Endothelial cell of umbilical vein (primary cell): ENCODE measurements at regions not wholly inside any gene's neighbourhood (a gene's known extent, or its start where the extent isn't known, plus 50 kb on each side); places are given as distances from the start of the nearest gene placed in this dataset.

Experiments
- BruUV-seq: library from RNA; stranded (reverse); fragments of 400-500 nt; replicated peaks from 2 replicates; lab custom pipeline; 2021; lab: Mats Ljungman, UMichigan
- CTCF ChIA-PET: fragments of 300-600, 350-600 bp; sonication (Branson Sonifier 250); formaldehyde crosslinking; loops from one replicate; lab custom pipeline; 2021; ENCODE audit warnings: antibody characterized with exemption, inconsistent platforms; lab: Charles Lee
- POLR2A ChIA-PET: fragments of 300-600, 350-600 bp; sonication (Branson Sonifier 250); formaldehyde crosslinking; loops from one replicate; lab custom pipeline; 2021; ENCODE audit warnings: antibody characterized with exemption, inconsistent platforms; lab: Charles Lee
- DNase-seq: peaks from one replicate; pipeline ENCODE4 v3.0.0-alpha.2; 2011; ENCODE audit warnings: low read depth, low spot score
- FAIRE-seq: peaks from 2 replicates; lab custom pipeline; 2011; peaks lifted over from hg19 to GRCh38; lab: Jason Lieb, UNC
- H2AFZ ChIP-seq: 2 replicates; pipeline ENCODE4 v1.6.0; 2012; ENCODE audit warnings: low read depth, low read length, control low read depth, inconsistent platforms
- H3K27ac ChIP-seq: 2 replicates; pipeline ENCODE4 v1.5.1; 2011; ENCODE audit warnings: low read depth, mild to moderate bottlenecking, control low read depth, low read length, moderate library complexity; ENCODE audit not compliant: insufficient read depth
- H3K27me3 ChIP-seq, 2 experiments: 2 replicates each; pipeline versions ENCODE4 v1.6.0 to v1.6.1; 2011; ENCODE audit warnings: low read length in 2 of 2, mixed read lengths in 1 of 2; ENCODE audit not compliant: control insufficient read depth in 2 of 2, insufficient read depth in 2 of 2
- H3K36me3 ChIP-seq, 2 experiments: 2 replicates in 1 of 2; 3 replicates in 1 of 2; pipeline ENCODE4 v1.5.1; 2011; ENCODE audit warnings: low read length in 2 of 2, mild to moderate bottlenecking in 1 of 2, moderate library complexity in 1 of 2; ENCODE audit not compliant: control insufficient read depth in 2 of 2, insufficient read depth in 2 of 2; ENCODE audit errors: extremely low read depth in 1 of 2
- H3K4me1 ChIP-seq: 3 replicates; pipeline ENCODE4 v1.5.1; 2011; ENCODE audit warnings: mild to moderate bottlenecking, low read length; ENCODE audit not compliant: control insufficient read depth, insufficient read depth; ENCODE audit errors: extremely low read depth
- H3K4me2 ChIP-seq: 2 replicates; pipeline ENCODE4 v1.6.1; 2011; ENCODE audit warnings: low read length, control low read depth, mixed read lengths; ENCODE audit not compliant: insufficient read depth
- H3K4me3 ChIP-seq, 3 experiments: fragments of 200-600 bp in 1 of 3; sonication (generic), shearing (Covaris generic) in 1 of 3; replicated peaks in 1 of 3; 2 replicates each; pipeline ENCODE4 v1.5.1; 2011 to 2016; ENCODE audit warnings: control low read depth in 3 of 3, low read length in 3 of 3, mild to moderate bottlenecking in 2 of 3, inconsistent platforms in 1 of 3, low read depth in 1 of 3, moderate library complexity in 1 of 3; ENCODE audit not compliant: insufficient read depth in 1 of 3
- H3K79me2 ChIP-seq: 2 replicates; pipeline ENCODE4 v1.6.0; 2012; ENCODE audit warnings: low read length, inconsistent platforms; ENCODE audit not compliant: control insufficient read depth, insufficient read depth
- H3K9ac ChIP-seq: replicated peaks from 2 replicates; pipeline ENCODE3; 2011; ENCODE audit warnings: low read length, control low read depth; ENCODE audit not compliant: insufficient read depth; ENCODE audit errors: extremely low read depth
- H3K9me1 ChIP-seq: replicated peaks from 3 replicates; pipeline ENCODE4 v1.6.0; 2011; ENCODE audit warnings: mild to moderate bottlenecking, low read length; ENCODE audit not compliant: control insufficient read depth, insufficient read depth; ENCODE audit errors: extremely low read depth
- H3K9me3 ChIP-seq: replicated peaks from 2 replicates; pipeline ENCODE4 v1.5.1; 2012; ENCODE audit warnings: low read length, inconsistent platforms; ENCODE audit not compliant: control insufficient read depth, insufficient read depth
- H4K20me1 ChIP-seq: replicated peaks from 2 replicates; pipeline ENCODE3; 2011; ENCODE audit warnings: mild to moderate bottlenecking, low read length; ENCODE audit not compliant: control insufficient read depth, insufficient read depth; ENCODE audit errors: extremely low read depth
- EZH2 ChIP-seq: IDR thresholded peaks from 2 replicates; pipeline ENCODE4 v1.6.1; 2012; ENCODE audit warnings: borderline replicate concordance, low read depth, mild to moderate bottlenecking, moderate library complexity, low read length, inconsistent platforms; ENCODE audit not compliant: severe bottlenecking
- FOS ChIP-seq: IDR thresholded peaks from 2 replicates; pipeline ENCODE4 v1.6.1; 2011; ENCODE audit warnings: mild to moderate bottlenecking, low read length, moderate library complexity, borderline replicate concordance; ENCODE audit not compliant: insufficient read depth
- GATA2 ChIP-seq: IDR thresholded peaks from 2 replicates; pipeline ENCODE4 v1.7.0; 2011; ENCODE audit warnings: low read depth, mild to moderate bottlenecking, moderate library complexity, mixed read lengths, low read length; ENCODE audit not compliant: insufficient read length, insufficient read depth
- JUN ChIP-seq: IDR thresholded peaks from 2 replicates; pipeline ENCODE4 v1.6.1; 2011; ENCODE audit warnings: borderline replicate concordance, low read depth; ENCODE audit not compliant: insufficient read length, insufficient read depth
- MYC ChIP-seq: IDR thresholded peaks from one replicate; pipeline ENCODE4 v1.6.1; 2011; ENCODE audit warnings: mild to moderate bottlenecking, low read depth, low read length
- POLR2A ChIP-seq: IDR thresholded peaks from 2 replicates; pipeline ENCODE4 v1.6.1; 2012; ENCODE audit warnings: low read depth, mild to moderate bottlenecking, control low read depth, low read length
- POLR2AphosphoS5 ChIP-seq: IDR thresholded peaks from 2 replicates; pipeline ENCODE4 v1.6.1; 2012; ENCODE audit warnings: low read depth, mild to moderate bottlenecking, control low read depth, low read length, moderate library complexity; ENCODE audit not compliant: insufficient read depth
- dilution Hi-C: fragments of 300-500 bp; cut with MboI; formaldehyde crosslinking; loops from one replicate; pipeline ENCODE4 v1.15.0; 2019; ENCODE audit warnings: low sequenced_read_pairs; ENCODE audit not compliant: extremely low pct_ligation_motif_present
- intact Hi-C: fragments of 100-400 bp; cut with micrococcal nuclease; formaldehyde crosslinking; loops from one replicate; pipeline ENCODE4 v1.10.0; 2022
- TF ChIP-seq, protein P1 (sequence below): IDR thresholded peaks from 2 replicates; pipeline ENCODE4 v1.6.1; 2011; ENCODE audit not compliant: insufficient read depth, insufficient read length
- TF ChIP-seq, protein P2 (sequence below), 2 donors: IDR thresholded peaks; 1 replicate in 1 of 2; 2 replicates in 1 of 2; pipeline ENCODE4 v1.5.1; 2011; ENCODE audit warnings: low read length in 2 of 2, mild to moderate bottlenecking in 2 of 2, moderate library complexity in 2 of 2, control low read depth in 1 of 2, inconsistent platforms in 1 of 2, low read depth in 1 of 2; ENCODE audit not compliant: insufficient read depth in 1 of 2; ENCODE audit errors: extremely low read depth in 1 of 2

DNA sequence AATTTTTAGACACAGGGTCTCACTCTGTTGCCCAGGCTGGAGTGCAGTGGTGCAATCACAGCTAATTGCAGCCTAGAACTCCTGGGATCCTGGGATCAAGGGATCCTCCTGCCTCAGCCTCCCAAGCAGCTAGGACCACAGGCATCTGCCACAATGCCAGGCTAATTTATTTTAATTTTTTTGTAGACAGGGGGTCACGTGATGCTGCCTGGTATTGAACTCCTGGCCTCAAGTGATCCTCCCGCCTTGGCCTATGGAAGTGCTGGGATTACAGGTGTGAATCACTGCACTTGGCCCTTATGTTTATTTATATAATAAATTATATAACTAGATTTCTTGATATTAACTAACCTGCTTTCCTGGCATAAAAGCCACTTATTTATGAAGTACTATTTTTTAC lies 1081.7 kb upstream of the FANCL start:
- H3K36me3 ChIP-seq: no peaks in the 10 kb centered on the region
- no TSS peak for BruUV-seq
- H3K4me1 ChIP-seq: no peaks in the 10 kb centered on the region
- no peaks in the 10 kb centered on the region for H3K27me3 ChIP-seq
- H4K20me1 ChIP-seq: no peaks in the 10 kb centered on the region
- TF ChIP-seq, protein P1, sequence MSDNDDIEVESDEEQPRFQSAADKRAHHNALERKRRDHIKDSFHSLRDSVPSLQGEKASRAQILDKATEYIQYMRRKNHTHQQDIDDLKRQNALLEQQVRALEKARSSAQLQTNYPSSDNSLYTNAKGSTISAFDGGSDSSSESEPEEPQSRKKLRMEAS: no peak
- TF ChIP-seq GATA2 (no peak), FOS (no peak), EZH2 (no peak), POLR2AphosphoS5 (no peak), POLR2A (no peak), MYC (no peak), JUN (no peak)
- H2AFZ ChIP-seq: no peak overlapping the region
- ChIA-PET CTCF (no interaction called here), POLR2A (no interaction called here)
- no peak overlapping the region for H3K9ac ChIP-seq
- no peaks in the 10 kb centered on the region for H3K9me3 ChIP-seq
- no peaks in the 10 kb centered on the region for H3K79me2 ChIP-seq
- no peak overlapping the region for H3K27ac ChIP-seq
- DNase-seq: no peak
- dilution Hi-C loops (no loop called here), intact Hi-C loops (no loop called here)
- H3K4me3 ChIP-seq: no peak overlapping the region
- H3K4me2 ChIP-seq: no peak overlapping the region
- FAIRE-seq: no peak
- H3K9me1 ChIP-seq: no peaks in the 10 kb centered on the region

DNA sequence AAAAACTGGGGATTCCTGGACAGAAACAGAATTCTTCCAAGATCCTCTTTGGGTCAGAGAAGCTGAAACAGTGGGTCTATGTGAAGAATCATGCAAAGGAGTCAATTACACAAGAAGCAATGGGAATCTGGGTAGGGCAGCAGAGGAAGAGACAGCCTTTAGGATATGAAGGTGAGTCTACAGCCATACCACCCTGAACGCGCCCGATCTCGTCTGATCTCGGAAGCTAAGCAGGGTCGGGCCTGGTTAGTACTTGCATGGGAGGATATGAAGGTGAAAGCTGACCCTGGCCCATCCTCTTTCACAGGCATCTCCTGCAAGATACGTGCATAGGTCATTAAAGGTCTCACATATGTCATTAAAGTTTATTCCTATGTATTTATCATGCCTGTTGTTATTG lies 1080.9 kb upstream of the FANCL start:
- H4K20me1 ChIP-seq: no peaks in the 10 kb centered on the region
- FAIRE-seq (no peak), DNase-seq (no peak)
- dilution Hi-C loops (no loop called here), intact Hi-C loops (no loop called here)
- ChIA-PET POLR2A (no interaction called here), CTCF (no interaction called here)
- no peak overlapping the region for H3K9ac ChIP-seq
- H3K79me2 ChIP-seq: no peaks in the 10 kb centered on the region
- H3K4me3 ChIP-seq: no peak overlapping the region
- no peaks in the 10 kb centered on the region for H3K36me3 ChIP-seq
- no peaks in the 10 kb centered on the region for H3K4me1 ChIP-seq
- H3K9me1 ChIP-seq: no peaks in the 10 kb centered on the region
- H2AFZ ChIP-seq: no peak overlapping the region
- H3K27me3 ChIP-seq: no peaks in the 10 kb centered on the region
- no TSS peak for BruUV-seq
- TF ChIP-seq, protein P1: no peak
- TF ChIP-seq JUN: no peak
- no peak for TF ChIP-seq EZH2
- TF ChIP-seq GATA2: no peak
- TF ChIP-seq POLR2AphosphoS5: no peak
- TF ChIP-seq POLR2A: no peak
- no peak for TF ChIP-seq MYC
- TF ChIP-seq FOS: no peak
- TF ChIP-seq, protein P2, sequence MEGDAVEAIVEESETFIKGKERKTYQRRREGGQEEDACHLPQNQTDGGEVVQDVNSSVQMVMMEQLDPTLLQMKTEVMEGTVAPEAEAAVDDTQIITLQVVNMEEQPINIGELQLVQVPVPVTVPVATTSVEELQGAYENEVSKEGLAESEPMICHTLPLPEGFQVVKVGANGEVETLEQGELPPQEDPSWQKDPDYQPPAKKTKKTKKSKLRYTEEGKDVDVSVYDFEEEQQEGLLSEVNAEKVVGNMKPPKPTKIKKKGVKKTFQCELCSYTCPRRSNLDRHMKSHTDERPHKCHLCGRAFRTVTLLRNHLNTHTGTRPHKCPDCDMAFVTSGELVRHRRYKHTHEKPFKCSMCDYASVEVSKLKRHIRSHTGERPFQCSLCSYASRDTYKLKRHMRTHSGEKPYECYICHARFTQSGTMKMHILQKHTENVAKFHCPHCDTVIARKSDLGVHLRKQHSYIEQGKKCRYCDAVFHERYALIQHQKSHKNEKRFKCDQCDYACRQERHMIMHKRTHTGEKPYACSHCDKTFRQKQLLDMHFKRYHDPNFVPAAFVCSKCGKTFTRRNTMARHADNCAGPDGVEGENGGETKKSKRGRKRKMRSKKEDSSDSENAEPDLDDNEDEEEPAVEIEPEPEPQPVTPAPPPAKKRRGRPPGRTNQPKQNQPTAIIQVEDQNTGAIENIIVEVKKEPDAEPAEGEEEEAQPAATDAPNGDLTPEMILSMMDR (IDR thresholded peaks at IDR 0.05; ENCODE audit: extremely low read depth in 1 of 2, insufficient read depth in 1 of 2, low read depth in 1 of 2, low read length in 2 of 2): no peak
- H3K4me2 ChIP-seq: no peak overlapping the region
- no peaks in the 10 kb centered on the region for H3K9me3 ChIP-seq
- H3K27ac ChIP-seq: no peak overlapping the region
